Body of pancreas (tissue), 4 donors: ENCODE measurements at regions not wholly inside any gene's neighbourhood (a gene's known extent, or its start where the extent isn't known, plus 50 kb on each side); places are given as distances from the start of the nearest gene placed in this dataset.

Source experiments
- POLR2A ChIP-seq, 3 donors: fragments of 450-650 bp; IDR thresholded peaks; one replicate each; pipeline ENCODE4 v1.6.1; 2016; ENCODE audit warnings: antibody characterized with exemption in 3 of 3, mild to moderate bottlenecking in 2 of 3
- TF ChIP-seq, protein P1 (sequence below), 7 experiments: fragments of 450-650 bp in 4 of 7; fragments of 200-600 bp in 3 of 7; sonication (generic) in 3 of 7; IDR thresholded peaks; one replicate each; pipeline ENCODE4 v1.5.1; 2016 to 2019; ENCODE audit warnings: antibody characterized with exemption in 7 of 7

GRCh38 chr2:199136681-199137080 is 321.1 kb downstream of the SATB2 start:
- TF ChIP-seq, protein P1, sequence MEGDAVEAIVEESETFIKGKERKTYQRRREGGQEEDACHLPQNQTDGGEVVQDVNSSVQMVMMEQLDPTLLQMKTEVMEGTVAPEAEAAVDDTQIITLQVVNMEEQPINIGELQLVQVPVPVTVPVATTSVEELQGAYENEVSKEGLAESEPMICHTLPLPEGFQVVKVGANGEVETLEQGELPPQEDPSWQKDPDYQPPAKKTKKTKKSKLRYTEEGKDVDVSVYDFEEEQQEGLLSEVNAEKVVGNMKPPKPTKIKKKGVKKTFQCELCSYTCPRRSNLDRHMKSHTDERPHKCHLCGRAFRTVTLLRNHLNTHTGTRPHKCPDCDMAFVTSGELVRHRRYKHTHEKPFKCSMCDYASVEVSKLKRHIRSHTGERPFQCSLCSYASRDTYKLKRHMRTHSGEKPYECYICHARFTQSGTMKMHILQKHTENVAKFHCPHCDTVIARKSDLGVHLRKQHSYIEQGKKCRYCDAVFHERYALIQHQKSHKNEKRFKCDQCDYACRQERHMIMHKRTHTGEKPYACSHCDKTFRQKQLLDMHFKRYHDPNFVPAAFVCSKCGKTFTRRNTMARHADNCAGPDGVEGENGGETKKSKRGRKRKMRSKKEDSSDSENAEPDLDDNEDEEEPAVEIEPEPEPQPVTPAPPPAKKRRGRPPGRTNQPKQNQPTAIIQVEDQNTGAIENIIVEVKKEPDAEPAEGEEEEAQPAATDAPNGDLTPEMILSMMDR (IDR thresholded peaks at IDR 0.05), result no peak
- TF ChIP-seq POLR2A (IDR thresholded peaks at IDR 0.05), result no peak
